GM12891 (cell line): ENCODE measurements at regions not wholly inside any gene's neighbourhood (a gene's known extent, or its start where the extent isn't known, plus 50 kb on each side); places are given as distances from the start of the nearest gene placed in this dataset.

ENCODE experiments used
- POLR2A ChIP-seq: IDR thresholded peaks from 2 replicates; pipeline ENCODE4 v1.6.1; 2011; ENCODE audit warnings: low read depth, low read length, control low read depth
- POLR2AphosphoS5 ChIP-seq: IDR thresholded peaks from 2 replicates; pipeline ENCODE4 v1.6.1; 2011; ENCODE audit warnings: low read depth, low read length, control low read depth
- TAF1 ChIP-seq: IDR thresholded peaks from 2 replicates; pipeline ENCODE4 v1.6.1; 2011; ENCODE audit warnings: low read depth, low read length, control low read depth

DNA sequence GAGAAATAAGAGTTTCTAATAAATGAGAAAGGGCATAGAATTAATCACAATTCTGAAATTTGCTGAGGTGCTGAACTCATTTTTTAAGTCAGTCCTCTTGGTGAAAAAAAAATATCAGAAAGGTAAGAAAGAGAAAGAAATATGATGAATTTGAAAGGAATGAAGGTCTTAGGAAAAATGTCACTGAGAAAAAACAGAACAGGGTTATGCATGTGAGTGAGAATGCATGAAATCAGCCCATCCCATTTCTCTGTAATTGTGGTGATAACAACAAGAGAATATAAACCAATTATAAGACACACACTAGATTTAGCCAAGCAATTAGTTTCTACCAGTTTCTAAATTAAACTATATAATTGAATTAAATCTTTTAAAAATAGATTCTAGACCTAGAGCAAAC lies 138.9 kb downstream of the TBX18 start:
- TF ChIP-seq POLR2AphosphoS5: no peak
- TF ChIP-seq POLR2A: no peak
- TF ChIP-seq TAF1: no peak
